ENCODE measurements at regions not wholly inside any gene's neighbourhood (a gene's known extent, or its start where the extent isn't known, plus 50 kb on each side); places are given as distances from the start of the nearest gene placed in this dataset.

- TF ChIP-seq CTCF (IDR thresholded peaks at IDR 0.05) (no peak), POLR2A (IDR thresholded peaks at IDR 0.05) (no peak)
Observed at GRCh38 chr13:27354379-27354778, 70.0 kb upstream of the GTF3A start.
